GM18502 (cell line): ENCODE measurements at regions not wholly inside any gene's neighbourhood (a gene's known extent, or its start where the extent isn't known, plus 50 kb on each side); places are given as distances from the start of the nearest gene placed in this dataset.
"Not testable (repeated sequence)": the region's sequence is repeated elsewhere in the genome, so short reads cannot be mapped to it uniquely, and the experiment has no call there.

Source experiments
- ATAC-seq: cut with Tn5 transposase; IDR thresholded peaks from one replicate; pipeline ENCODE4 v1.9.1; 2021; ENCODE audit warnings: mild to moderate bottlenecking; ENCODE audit not compliant: unreplicated experiment, poor library complexity

DNA sequence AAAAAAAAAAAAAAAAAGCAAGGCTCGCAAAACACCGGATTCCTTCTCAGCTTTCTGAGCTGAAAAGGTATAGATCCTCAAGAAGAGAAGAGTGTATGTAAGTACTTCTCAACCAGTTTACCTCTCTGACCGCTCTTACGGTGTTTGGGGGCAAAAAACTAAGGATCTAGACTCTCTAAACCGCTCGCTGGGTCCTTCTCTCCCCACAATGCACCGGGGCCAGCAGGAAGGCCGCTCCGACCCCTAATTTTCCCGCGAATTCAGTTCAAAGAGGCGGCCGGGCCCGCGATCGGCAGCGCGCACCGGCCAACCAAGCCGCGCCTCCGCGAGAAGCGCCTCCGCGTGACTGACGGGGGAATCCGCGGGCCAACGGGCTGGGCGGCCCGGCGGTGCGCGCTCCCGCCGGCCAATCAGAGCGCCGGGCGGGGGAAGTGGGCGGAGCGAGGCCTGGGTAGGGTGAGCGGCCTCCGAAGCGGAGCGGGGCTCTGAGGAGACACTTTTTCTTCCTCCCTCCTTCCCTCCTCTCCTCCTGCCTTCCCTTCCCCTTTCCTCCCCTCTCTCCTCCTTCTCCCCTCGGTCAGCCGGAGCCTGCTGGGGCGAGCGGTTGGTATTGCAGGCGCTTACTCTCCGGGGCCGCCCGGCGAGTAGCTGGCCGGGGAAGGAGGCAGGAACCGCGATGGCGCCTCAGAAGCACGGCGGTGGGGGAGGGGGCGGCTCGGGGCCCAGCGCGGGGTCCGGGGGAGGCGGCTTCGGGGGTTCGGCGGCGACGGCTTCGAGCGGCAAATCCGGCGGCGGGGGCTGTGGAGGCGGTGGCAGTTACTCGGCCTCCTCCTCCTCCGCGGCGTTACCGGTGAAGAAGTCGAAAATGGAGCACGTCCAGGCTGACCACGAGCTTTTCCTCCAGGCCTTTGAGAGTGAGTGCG is 93.0 kb downstream of the CRLF3 start:
- peak; percentile 87 for ATAC-seq

DNA sequence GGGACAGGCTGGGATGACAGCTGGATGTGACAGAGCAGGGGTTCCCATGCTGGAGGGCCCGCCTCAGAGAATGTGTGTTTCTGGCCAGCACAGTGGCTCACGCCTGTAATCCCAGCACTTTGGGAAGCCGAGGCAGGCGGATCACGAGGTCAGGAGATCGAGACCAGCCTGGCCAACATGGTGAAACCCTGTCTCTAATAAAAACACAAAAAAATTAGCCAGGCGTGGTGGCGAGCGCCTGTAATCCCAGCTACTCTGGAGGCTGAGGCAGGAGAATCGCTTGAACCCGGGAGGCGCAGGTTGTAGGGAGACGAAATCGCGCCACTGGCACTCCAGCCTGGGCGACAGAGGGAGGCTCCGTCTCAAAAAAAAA is 93.7 kb downstream of the CRLF3 start:
- ATAC-seq, result not testable (repeated sequence)

DNA sequence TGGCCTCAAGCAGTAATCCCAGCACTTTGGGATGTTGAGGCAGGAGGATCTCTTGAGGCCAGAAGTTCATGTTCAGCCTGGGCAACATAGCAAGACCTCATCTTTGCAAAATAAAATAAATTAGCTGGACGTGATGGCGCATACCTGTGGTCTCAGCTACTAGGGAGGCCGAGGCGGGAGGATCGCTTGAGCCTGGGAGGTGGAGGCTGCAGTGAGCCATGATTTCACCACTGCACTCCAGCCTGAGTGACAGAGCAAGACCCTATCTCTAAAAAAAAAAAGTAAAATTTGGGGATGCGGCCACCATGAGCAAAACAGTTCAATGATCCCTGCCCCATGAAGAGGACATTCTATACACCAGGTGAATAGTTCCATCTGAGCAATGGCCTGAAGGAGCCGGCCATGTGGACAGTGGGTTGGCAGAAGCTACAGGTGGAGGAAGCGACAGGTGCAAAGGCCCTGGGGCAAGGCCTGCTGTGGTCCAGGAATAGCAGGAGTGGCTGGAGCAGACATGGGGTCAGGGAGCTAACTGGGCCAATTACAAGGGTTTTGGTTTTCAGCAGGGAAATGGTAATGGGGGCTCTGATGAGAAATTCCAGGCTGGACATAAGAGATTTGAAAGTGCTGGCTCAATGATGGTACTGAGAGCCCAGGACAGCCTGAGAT is 94.2 kb downstream of the CRLF3 start:
- not testable (repeated sequence) for ATAC-seq

DNA sequence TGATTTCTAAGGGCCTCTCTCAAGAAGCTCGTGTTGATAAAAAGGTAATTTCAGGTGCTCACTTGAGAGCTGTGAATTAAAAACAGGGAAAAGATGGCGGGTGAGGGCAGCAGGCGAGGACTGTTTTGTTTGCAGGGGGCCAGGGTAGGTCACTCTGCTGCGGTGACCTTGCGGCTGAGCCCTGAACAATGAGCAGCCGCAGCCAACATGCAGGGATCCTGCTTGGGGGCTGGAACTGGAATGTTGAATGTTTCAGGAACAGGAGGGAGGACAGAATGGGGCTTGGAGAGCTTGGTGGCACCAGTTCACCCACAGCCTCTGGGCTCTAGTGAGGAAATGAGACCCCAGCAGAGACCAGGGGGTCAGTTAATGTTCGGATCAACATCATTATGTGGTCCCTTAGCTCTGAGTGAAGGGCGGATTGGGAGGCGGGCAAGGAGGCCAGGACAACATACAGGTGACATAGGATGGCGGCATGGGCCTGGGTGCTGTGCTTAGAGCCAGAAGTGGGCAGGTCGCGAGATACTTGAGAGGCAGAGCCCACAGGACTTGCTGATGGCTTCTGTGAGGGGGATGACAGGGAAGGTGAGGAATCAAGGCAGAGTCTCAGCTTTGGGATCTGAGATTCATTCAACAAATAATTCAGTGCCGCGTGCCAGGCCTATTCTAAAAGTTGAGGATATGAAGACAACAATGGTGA is 94.9 kb downstream of the CRLF3 start:
- not testable (repeated sequence) for ATAC-seq

DNA sequence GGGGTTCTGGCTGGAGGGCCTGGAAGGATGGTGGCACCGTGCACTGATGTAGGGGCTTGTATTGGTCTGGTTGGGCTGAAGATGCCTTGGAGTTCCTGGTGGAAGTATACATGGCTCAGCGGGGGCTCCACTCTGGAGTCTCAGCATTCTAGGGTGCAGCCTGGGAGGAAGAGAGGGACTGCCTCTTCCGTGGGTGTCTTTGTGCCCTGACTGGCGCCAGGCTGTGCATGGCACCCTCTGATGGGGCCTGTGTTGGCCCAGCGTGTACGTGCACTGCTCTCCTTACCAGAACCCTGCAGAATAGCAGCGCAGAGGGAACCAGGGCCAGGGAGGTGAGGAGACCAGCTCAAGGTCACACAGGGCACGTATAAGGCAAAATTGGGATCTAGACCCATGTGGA is 97.0 kb downstream of the CRLF3 start:
- ATAC-seq, result not testable (repeated sequence)

DNA sequence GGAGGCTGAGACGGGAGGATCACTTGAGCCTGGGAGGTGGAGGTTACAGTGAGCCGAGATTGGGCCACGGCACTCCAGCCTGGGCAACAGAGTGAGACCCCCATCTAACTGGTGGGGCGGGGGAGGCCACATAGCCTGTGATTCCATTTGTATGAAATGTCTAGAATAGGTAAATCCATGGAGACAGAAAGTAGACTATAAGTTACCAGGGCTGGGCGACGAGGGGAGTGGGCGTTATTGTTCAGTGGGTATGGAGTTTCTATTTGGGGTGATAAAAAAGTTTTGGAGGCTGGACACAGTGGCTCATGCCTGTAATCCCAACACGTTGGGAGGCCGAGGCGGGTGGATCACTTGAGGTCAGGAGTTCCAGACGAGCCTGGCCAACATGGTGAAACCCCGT is 97.8 kb downstream of the CRLF3 start:
- not testable (repeated sequence) for ATAC-seq

DNA sequence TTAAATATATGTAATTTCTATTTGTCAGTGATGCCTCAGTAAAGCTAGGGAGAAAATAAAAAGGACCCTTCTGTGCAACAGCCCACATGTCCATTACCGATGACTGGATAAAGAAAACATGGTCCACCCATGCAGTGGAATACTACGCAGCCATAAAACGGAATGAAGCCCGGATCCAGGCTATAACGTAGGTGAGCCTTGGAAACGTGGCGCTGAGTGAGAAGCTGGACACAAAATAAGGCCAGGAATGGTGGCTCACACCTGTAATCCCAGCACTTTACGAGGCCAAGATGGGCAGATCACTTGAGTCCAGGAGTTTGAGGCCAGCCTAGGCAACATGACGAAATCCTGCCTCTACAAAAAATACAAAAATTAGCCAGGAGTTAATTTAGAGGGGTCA is 98.2 kb downstream of the CRLF3 start:
- ATAC-seq, result not testable (repeated sequence)

DNA sequence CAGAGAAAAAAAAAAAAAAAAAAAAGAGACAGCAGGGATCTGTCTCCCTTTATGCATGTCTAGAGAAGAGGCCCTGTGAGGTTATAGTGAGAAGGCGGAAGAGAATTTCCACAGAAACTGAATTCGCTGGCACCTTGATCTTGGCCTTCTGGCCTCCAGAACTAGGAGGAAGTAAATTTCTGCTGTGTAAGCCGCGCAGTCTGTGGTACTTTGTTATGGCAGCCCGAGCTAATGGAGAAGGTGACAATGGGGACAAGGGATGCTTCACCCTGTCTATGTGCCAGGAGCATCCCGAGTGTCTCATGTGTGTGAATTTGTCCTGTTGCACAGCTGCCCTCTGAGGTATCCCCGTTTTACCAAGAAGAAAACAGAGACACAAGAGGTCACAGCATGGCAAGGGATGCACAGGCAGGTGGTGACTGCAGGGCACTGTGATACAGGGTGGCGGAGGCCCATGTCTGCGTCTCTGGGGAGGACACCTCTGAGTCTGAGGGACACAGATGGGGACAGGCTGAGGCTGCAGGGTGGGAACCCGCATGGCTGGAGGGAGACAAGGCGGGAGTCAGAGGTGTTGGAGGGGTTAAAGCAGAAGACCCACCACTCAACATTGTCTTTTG is 100.3 kb downstream of the CRLF3 start:
- ATAC-seq, result not testable (repeated sequence)

DNA sequence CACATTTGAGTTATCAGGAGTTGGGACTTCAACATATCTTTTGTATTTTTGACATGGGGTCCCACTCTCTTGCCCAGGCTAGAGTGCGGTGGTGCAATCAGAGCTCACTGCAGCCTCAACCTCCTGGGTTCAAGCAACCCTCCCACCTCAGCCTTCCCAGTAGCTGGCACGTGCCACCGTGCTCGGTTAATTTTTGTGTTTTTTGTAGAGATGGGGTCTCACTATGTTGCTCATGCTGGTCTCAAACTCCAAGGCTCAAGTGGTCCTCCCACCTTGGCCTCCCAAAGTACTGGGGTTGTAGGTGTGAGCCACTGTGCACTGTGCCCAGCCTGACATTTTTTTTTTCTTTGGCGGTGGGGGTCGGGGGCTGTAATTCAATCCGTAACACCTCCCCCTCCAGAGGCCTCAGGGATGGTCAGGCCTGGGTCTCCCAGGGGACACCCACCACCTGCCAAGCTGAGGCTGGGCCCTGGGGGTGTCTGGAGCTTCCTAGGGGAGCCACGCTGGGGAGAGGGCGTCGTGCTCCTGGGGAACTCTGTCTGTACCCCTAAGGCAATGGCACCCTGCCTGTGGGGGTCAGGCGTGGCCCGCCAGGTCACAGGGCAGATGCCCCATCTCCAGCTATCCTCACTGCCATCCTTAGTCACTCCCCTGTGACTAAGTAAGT is 102.2 kb downstream of the CRLF3 start:
- not testable (repeated sequence) for ATAC-seq

DNA sequence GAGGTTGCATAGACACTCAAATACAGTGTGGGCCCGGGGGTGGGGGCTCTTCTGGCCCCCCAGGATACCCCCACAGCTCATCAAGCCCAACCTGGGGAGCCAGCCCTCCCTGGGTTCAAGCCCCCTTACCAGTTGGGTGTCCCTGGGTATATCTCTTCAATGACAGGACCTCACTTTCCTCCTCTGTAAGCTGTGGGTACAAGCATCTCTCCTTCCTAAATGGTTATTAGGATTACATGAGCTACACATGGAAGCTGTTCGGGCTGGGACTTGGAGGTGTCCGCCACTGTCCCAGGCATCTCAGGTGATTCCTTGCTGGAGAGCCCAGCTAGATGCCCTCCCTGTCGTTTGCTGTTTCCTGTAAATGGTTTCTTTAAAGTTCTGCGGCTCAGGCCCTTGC is 103.5 kb downstream of the CRLF3 start:
- ATAC-seq, result not testable (repeated sequence)

DNA sequence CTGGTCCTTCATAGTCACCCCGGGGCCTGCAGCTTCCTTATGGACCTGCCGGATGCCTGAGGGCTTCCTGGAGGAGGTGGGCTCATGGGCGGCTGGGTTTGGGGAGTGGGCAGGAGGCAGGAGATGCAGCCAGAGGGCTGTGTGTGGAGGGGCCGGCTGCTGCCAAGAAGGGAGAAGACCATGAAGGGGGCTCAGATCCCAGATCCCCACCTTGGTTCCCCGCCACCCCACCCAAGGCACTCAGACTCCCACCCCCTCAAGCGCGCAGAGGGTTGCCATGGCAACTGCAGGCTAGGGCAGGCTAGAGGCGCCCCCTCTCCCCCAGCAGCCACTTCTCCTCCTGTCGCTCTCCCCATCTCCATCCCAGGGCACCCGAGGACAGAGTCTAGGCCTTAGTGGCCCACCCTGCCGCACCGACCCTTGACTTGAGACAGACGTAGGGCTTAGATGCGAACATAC is 104.5 kb downstream of the CRLF3 start:
- no peak for ATAC-seq

DNA sequence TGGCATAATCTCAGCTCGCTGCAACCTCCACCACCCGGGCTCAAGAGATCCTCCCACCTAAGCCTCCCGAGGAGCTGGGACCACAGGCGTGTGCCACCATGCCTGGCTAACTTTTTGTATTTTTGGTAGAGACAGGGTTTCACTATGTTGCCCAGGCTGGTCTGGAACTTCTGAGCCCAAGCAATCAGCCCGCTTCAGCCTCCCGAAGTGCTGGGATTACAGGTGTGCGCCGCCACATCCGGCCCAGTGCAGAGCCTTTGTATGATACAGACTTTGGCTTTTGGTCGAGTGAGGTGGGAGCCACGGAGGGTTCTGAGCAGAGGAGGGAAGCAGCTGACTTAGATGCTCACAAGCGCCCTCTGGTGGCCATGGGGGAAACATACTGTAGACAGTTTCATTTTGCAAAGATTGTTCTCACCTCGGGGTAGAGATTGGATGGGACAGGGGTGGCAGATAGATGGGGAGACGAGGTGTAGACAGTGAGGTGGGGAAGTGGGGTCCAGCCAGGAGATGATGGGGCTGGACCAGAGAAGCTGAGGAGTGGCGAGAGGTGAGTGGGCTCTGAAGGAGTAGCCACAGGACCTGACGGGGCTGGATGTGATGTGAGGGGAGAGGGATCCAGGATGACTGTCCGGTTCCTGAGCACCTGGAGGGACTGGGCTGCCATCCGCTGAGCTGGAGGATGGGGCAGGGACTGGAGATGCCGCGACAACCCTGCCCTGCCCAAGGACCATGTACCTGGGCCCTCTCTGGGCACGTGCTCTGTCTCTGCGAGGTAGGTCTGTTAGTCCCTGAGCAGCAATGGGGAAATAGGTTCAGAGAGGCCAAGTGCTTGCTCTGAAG is 105.1 kb downstream of the CRLF3 start:
- not testable (repeated sequence) for ATAC-seq

DNA sequence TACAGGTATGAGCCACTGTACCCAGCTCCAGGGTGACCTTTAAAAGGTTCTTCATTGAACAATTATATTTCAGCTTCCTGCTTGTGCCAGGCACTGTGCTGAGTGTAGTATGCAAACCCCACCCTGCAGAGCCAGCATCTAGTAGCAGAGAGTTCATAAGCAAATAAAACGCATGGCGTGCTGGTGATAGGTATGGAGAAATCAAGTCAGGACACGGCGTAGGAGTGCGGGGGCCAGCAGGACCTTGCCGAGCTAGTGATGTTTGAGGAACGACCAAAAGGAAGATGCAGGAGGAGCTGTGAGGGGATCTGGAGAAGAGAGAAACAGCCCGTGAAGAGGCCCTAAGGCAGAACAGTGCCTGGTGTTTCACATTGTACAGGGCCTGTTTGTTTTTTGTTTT is 105.8 kb downstream of the CRLF3 start:
- ATAC-seq, result not testable (repeated sequence)

DNA sequence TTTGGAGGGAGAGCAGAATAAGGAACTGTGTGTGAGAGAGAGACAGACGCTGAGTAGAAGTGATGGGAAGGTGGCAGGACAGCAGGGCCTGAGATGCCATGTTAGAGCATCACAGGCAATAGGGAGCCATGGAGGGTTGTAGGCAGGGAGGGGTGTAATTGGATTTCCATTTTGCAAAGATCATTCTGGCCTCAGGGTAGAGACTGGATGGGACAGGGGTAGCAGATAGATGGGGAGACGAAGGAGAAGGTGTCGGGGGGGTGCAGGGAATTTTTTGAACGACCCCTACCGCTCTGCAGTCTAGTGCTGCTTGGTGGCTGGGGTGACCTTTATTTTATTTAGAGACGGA is 106.4 kb downstream of the CRLF3 start:
- ATAC-seq, result not testable (repeated sequence)

DNA sequence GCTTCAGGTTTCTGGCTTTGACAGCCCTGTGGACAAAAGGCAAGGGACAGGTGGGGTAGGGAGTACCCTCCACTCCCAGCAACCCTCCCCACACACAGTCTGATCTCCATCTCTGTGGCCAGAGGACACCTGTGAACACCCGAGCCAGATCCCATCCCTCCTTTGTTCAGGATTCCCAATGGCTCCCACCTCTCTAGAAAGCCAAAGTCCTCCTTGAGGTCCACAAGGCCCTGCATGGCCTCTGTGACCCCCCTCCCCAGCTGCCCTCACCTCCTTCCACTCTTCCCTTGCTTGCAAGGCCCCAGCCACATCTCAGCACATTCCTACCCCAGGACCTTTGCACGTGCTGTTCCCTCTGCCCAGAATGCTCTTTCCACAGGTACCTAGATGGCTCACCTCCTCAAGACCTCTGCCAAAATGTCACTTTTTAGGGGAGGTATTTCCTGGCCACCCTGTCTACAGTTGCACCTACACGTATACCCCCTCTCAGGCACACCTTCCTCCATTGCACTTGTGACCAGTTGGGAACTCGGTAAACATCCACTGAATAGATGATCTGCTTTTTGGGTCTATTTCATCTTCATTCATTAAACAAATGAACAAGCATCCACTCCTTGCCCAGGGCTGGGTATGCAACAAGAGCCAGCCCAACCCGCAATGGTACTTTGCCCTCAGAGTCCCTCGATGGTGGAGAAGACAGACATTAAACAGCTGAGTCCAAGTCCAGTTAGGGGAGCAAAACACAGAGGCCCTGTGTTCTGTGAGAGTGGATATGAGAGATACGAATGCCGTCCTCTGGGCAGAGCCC is 107.0 kb downstream of the CRLF3 start:
- no peak for ATAC-seq

DNA sequence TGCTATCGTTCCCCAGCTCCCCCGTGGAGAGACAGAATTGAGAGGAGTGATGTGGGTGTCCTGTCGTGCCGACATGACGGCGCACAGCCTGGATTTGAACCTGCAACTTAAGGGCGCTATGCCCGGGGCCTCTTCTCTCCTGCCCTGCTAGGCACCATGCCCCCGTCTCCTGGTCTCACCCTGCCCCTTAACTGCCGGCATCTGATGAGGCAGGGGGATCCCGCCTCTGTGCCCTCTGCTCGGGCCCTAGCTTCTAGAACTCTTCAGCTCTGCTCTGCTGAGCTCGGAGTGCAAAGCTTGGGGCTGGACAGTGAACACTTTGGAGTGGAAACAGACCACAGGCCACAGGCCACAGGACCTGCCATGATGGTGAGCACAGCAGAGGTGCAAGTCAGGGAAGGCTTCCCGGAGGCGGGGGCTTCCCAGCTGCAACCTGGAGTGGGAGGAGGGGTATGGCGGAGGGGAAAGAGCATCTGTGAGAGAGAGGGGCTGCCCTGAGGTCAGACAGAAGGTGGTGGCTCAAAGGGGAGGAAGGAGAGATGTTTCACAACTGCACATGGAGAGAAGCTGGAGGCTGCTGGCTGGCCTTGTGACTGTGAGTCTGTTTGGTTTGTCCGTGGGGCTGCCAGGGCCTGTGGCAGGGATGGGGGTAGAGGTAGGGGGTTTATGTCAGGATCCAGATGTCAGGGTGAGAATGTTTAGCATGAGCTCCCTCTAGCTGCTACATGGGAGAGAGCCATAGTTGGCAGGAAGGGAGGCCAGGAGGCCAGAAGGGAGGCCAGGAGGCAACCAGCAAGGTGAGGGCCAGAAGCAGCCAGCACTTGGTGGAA is 107.8 kb downstream of the CRLF3 start:
- no peak for ATAC-seq

DNA sequence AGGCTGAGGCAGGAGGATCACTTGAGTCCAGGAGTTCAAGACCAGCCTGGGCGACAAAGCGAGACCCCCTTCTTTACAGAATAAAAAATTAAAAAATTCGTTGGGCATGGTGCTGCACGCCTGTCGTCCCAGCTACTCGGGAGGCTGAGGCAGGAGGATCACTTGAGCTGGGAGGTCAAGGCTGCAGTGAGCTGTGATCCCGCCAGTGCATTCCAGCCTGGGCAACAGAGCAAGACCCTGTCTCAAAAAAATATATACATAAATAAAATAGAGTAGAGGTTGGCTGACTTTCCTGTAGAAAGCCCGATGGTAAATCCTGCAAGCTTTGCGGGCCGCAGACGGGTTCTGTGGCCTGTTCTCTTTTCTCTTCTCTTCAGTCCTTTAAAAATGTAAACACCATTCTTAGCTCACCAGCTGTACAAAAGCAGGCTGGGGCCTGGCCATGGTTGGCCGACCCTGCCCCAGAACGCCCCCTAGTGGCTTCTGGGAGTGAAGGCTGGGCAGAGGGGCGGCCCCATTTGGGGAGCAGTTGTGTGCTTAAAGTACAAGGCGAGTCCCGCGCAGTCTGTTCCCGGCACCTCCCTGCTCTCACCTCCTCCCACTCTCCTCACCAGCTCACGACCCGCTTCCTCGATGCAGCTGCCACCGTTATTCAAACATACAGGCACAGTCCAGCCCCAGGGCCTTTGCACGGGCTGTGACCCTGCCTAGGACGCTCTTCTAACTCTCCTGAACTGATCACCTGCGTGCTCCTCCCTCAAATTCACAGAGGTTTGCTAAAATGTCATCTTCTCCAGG is 109.5 kb downstream of the CRLF3 start:
- ATAC-seq, result peak; percentile 65
